HUES6 (cell line): ENCODE measurements at regions not wholly inside any gene's neighbourhood (a gene's known extent, or its start where the extent isn't known, plus 50 kb on each side); places are given as distances from the start of the nearest gene placed in this dataset.

Experiments
- H3K27ac ChIP-seq: 2 replicates; pipeline ENCODE4 v1.7.0; 2013; ENCODE audit warnings: low read depth, mild to moderate bottlenecking, low read length, inconsistent platforms
- H3K27me3 ChIP-seq: 2 replicates; pipeline ENCODE4 v1.6.1; 2013; ENCODE audit warnings: low read length; ENCODE audit not compliant: control insufficient read depth, insufficient read depth
- H3K36me3 ChIP-seq: 2 replicates; pipeline ENCODE4 v1.6.1; 2013; ENCODE audit warnings: low read length; ENCODE audit not compliant: control insufficient read depth, insufficient read depth
- H3K4me1 ChIP-seq: 2 replicates; pipeline ENCODE4 v1.6.1; 2013; ENCODE audit warnings: low read length; ENCODE audit not compliant: control insufficient read depth, insufficient read depth
- H3K4me3 ChIP-seq: 2 replicates; pipeline ENCODE4 v1.5.1; 2013; ENCODE audit warnings: low read depth, low read length
- H3K9ac ChIP-seq: one replicate; pipeline ENCODE4 v1.6.1; 2013; ENCODE audit warnings: mild to moderate bottlenecking, low read length
- H3K9me3 ChIP-seq: 2 replicates; pipeline ENCODE4 v1.6.1; 2013; ENCODE audit warnings: low read depth, low read length; ENCODE audit not compliant: control insufficient read depth, insufficient read depth

DNA sequence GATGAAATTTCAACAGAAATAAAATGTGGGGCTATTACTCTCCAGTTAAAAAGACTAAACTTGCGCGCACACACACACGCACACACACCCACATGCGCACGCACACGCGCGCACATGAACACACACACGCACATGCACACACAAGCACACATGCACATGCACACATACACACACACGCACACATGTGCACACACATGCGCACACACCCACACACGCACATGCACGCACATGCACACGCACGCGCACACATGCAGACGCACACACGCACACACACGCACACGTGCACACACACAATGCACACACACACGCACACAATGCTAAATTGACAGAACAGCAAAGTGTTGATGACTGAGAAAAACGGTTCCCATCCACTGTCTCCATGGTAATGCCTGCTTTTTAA is 754.1 kb downstream of the CBLN4 start:
- Histone ChIP-seq H3K4me1 (no peaks in the 10 kb centered on the region), H3K9me3 (peaks cover 8% of the 10 kb centered on the region; the same call in 1 of the 2 replicates), H3K36me3 (no peaks in the 10 kb centered on the region), H3K27me3 (peaks cover 3% of the 10 kb centered on the region; the same call in 1 of the 2 replicates), H3K27ac (no peak overlapping the region), H3K4me3 (no peak overlapping the region), H3K9ac (no peak overlapping the region)

GRCh38 chr20:55242853-55243252 is 762.5 kb downstream of the CBLN4 start:
- H3K27me3 ChIP-seq: no peaks in the 10 kb centered on the region
- H3K9ac ChIP-seq: no peak overlapping the region
- no peak overlapping the region for H3K4me3 ChIP-seq
- H3K36me3 ChIP-seq: no peaks in the 10 kb centered on the region
- no peak overlapping the region for H3K27ac ChIP-seq
- H3K4me1 ChIP-seq: no peaks in the 10 kb centered on the region
- H3K9me3 ChIP-seq: no peaks in the 10 kb centered on the region

- no peak overlapping the region for H3K9ac ChIP-seq
- no peaks in the 10 kb centered on the region for H3K36me3 ChIP-seq
- no peak overlapping the region for H3K27ac ChIP-seq
- no peaks in the 10 kb centered on the region for H3K9me3 ChIP-seq
- H3K4me3 ChIP-seq: no peak overlapping the region
- H3K4me1 ChIP-seq: no peaks in the 10 kb centered on the region
- H3K27me3 ChIP-seq: no peaks in the 10 kb centered on the region
These were observed 763.9 kb downstream of the DOK5 start for GRCh38 chr20:55239269-55239668.

DNA sequence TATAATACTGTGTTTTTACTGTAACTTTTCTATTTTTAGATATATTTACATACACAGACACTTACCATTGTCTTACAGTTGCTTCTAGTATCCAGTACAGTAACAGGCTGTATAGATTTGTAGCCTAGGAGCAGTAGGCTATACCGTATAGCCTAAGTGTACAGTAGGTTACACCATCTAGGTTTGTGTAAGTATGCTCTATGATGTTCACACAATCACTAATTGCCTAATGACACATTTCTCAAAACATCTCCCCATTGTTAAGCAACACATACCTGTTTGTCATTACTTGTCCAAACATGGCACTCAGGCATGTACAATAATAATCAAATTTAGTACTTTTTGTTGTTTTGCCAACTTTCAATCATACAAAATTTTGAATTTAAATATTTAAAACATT is 757.3 kb downstream of the DOK5 start:
- H3K36me3 ChIP-seq: no peaks in the 10 kb centered on the region
- no peaks in the 10 kb centered on the region for H3K4me1 ChIP-seq
- H3K9me3 ChIP-seq: no peaks in the 10 kb centered on the region
- H3K27ac ChIP-seq: no peak overlapping the region
- no peak overlapping the region for H3K4me3 ChIP-seq
- no peak overlapping the region for H3K9ac ChIP-seq
- H3K27me3 ChIP-seq: no peaks in the 10 kb centered on the region

GRCh38 chr20:55229451-55229850 is 754.1 kb downstream of the DOK5 start:
- H3K9ac ChIP-seq: no peak overlapping the region
- H3K27ac ChIP-seq: no peak overlapping the region
- no peaks in the 10 kb centered on the region for H3K27me3 ChIP-seq
- H3K4me3 ChIP-seq: no peak overlapping the region
- H3K9me3 ChIP-seq: peaks cover 13% of the 10 kb centered on the region
- no peaks in the 10 kb centered on the region for H3K4me1 ChIP-seq
- no peaks in the 10 kb centered on the region for H3K36me3 ChIP-seq

DNA sequence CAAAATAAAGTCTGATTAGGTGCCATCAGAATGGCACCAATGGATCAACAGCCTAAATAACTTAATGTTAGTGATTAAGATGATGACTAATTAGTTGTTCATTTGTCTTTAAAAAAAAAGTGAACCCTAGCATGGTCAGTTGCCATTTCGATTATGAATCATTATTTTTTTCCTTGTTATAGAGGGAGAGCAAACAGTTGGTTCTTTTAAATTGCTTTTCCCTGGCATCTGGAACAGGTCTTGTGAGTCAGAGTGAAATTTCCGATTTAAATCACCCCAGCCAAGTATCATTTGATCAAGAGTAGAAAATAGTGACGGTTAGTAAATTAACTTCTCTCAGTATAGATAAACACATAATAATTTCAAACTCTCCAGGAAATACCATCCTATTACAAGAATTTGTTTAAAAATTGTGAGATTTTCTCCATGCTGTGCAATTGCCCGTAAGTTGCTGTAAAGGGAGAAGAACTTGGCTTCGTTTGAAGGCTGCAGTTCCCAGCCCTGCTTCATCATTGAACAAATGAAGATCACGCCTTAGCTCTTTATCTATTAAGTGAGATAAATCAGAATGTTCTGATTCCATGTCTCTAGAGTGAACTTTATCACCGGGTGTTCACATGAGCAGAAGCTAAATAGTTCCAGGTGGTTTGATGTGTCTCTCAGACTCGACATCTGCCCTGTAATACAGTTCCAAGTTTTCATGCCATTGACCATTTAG is 741.3 kb downstream of the DOK5 start:
- Histone ChIP-seq H3K36me3 (no peaks in the 10 kb centered on the region), H3K4me1 (no peaks in the 10 kb centered on the region), H3K9ac (no peak overlapping the region), H3K9me3 (peaks cover 4% of the 10 kb centered on the region), H3K27me3 (no peaks in the 10 kb centered on the region), H3K27ac (no peak overlapping the region), H3K4me3 (no peak overlapping the region)

DNA sequence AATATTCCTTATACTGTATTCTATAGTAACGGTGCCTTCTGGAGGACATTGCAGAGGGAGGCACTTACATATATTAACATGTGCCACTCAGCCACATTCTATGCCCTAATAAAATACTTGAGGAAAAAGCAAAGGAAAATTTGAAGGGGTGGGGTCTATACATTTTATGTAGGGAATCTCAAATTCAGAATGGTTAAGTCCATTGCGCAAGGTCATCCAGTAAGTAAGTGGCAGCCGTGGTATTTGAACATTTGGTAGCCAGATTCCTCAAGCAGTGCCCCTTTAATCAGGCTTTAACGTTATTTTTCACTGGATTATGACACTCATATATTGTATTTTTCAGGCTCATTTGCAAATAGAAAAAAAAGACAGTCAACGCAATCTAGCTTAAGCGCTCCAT is 738.3 kb downstream of the DOK5 start:
- Histone ChIP-seq H3K27ac (no peak overlapping the region), H3K9me3 (no peaks in the 10 kb centered on the region), H3K4me3 (no peak overlapping the region), H3K27me3 (no peaks in the 10 kb centered on the region), H3K9ac (no peak overlapping the region), H3K4me1 (no peaks in the 10 kb centered on the region), H3K36me3 (no peaks in the 10 kb centered on the region)

DNA sequence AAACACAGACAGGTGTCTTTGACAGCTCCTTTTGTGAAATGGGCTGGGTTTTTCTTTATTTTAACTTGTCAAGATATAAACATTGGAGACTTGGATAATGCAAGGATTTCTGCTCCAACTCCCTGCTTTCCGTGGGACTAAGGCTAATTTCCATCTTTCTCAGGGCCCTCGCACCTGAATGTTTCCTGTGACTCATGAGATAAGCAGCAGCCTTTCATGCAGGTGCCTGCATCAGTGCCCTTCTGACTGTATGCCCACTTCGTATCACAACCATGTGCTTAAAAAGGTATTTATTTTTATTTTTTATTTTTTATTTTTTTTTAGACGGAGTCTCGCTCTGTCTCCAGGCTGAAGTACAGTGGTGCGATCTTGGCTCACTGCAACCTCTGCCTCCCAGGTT is 736.1 kb downstream of the DOK5 start:
- Histone ChIP-seq H3K9me3 (no peaks in the 10 kb centered on the region), H3K27me3 (no peaks in the 10 kb centered on the region), H3K27ac (no peak overlapping the region), H3K36me3 (no peaks in the 10 kb centered on the region), H3K9ac (no peak overlapping the region), H3K4me1 (no peaks in the 10 kb centered on the region), H3K4me3 (no peak overlapping the region)

DNA sequence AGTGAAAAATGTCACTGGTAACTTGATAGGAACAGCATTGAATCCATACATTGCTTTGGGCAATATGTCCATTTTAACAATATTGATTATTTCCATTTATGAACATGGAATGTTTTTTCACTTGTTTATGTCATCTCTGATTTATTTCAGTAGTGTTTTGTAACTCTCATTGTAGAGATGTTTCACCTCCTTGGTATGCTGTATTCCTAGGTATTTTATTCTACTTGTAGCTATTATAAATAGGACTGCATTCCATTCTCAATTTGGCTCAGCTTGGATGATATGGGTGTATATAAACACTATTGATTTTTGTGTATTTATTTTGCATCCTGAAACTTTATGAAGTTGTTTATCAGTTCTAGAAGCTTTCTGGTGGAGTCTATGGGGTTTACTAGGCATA is 730.3 kb downstream of the DOK5 start:
- Histone ChIP-seq H3K27ac (no peak overlapping the region), H3K27me3 (no peaks in the 10 kb centered on the region), H3K9me3 (no peaks in the 10 kb centered on the region)

DNA sequence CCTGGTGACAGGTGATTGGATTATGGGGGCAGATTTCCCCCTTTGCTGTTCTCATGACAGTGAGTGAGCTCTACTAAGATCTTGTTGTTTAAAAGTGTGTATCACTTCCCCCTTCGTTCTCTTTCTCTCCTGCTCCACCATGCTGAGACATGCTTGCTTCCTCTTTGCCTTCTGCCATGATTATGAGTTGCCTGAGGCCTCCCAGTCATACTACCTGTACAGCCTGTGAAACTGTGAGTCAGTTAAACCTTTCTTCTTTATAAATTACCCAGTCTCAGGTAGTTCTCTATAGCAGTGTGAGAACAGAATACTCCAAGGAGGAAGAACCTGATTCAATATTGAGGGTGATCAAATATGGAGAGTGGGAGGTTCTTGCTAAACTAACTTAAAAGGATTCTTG is 724.9 kb downstream of the DOK5 start:
- Histone ChIP-seq H3K9ac (no peak overlapping the region), H3K9me3 (no peaks in the 10 kb centered on the region), H3K4me1 (no peaks in the 10 kb centered on the region), H3K27me3 (no peaks in the 10 kb centered on the region), H3K4me3 (no peak overlapping the region), H3K27ac (no peak overlapping the region), H3K36me3 (no peaks in the 10 kb centered on the region)

More for the DNA sequence above, 730.3 kb downstream of the DOK5 start:
- Histone ChIP-seq H3K4me1 (no peaks in the 10 kb centered on the region), H3K9ac (no peak overlapping the region), H3K36me3 (no peaks in the 10 kb centered on the region), H3K4me3 (no peak overlapping the region)

DNA sequence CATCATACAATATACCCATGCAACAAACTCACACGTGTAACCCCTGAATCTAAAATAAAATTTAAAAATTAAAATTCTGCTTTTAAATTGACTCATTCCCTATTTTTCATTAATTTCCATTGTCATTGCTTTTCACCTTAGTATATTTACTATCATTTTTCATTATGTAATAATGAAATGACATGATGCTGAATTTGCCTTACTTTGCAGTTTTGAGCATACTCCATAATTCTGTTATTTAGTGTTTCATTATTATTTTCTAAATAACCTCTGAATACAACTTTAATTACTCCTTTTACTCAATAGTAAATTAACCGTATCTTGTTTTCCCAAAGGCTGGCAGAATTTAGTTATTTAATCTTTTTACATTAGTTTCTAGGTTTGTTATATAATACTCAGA is 719.6 kb downstream of the DOK5 start:
- H3K4me1 ChIP-seq: no peaks in the 10 kb centered on the region
- H3K9ac ChIP-seq: no peak overlapping the region
- no peaks in the 10 kb centered on the region for H3K9me3 ChIP-seq
- H3K27ac ChIP-seq: no peak overlapping the region
- H3K36me3 ChIP-seq: no peaks in the 10 kb centered on the region
- no peaks in the 10 kb centered on the region for H3K27me3 ChIP-seq
- no peak overlapping the region for H3K4me3 ChIP-seq
